NT2/D1 (cell line): ENCODE measurements at regions not wholly inside any gene's neighbourhood (a gene's known extent, or its start where the extent isn't known, plus 50 kb on each side); places are given as distances from the start of the nearest gene placed in this dataset.

Source experiments
- DNase-seq: peaks from one replicate; pipeline ENCODE4 v3.0.0-alpha.2; 2011; ENCODE audit warnings: low read depth, low spot score
- H3K27me3 ChIP-seq: 2 replicates; pipeline ENCODE4 v1.6.0; 2011; ENCODE audit warnings: mild to moderate bottlenecking; ENCODE audit not compliant: insufficient read length, insufficient read depth
- H3K36me3 ChIP-seq: 2 replicates; pipeline ENCODE4 v1.6.1; 2011; ENCODE audit warnings: mild to moderate bottlenecking, low read length, mixed read lengths; ENCODE audit not compliant: insufficient read depth, insufficient read length
- H3K4me1 ChIP-seq: 2 replicates; pipeline ENCODE4 v1.5.1; 2011; ENCODE audit not compliant: insufficient read depth, insufficient read length
- H3K4me3 ChIP-seq: 2 replicates; pipeline ENCODE4 v1.5.1; 2011; ENCODE audit warnings: low read depth; ENCODE audit not compliant: insufficient read length
- H3K9ac ChIP-seq: 2 replicates; pipeline ENCODE4 v1.6.0; 2011; ENCODE audit warnings: low read depth; ENCODE audit not compliant: insufficient read length
- H3K9me3 ChIP-seq: 2 replicates; pipeline ENCODE4 v1.5.1; 2011; ENCODE audit warnings: mild to moderate bottlenecking, low read length; ENCODE audit not compliant: insufficient read depth
- SUZ12 ChIP-seq: IDR thresholded peaks from 2 replicates; pipeline ENCODE4 v1.6.1; 2011; ENCODE audit not compliant: insufficient read length, insufficient read depth; ENCODE audit errors: extremely low read depth
- YY1 ChIP-seq: IDR thresholded peaks from 2 replicates; pipeline ENCODE4 v1.6.1; 2011; ENCODE audit not compliant: insufficient read length, insufficient read depth
- ZNF274 ChIP-seq: IDR thresholded peaks from 2 replicates; pipeline ENCODE4 v1.6.1; 2011; ENCODE audit warnings: mild to moderate bottlenecking, low read depth, low read length

- DNase-seq = no peak
- Histone ChIP-seq H3K36me3 (no peaks in the 10 kb centered on the region), H3K9me3 (no peaks in the 10 kb centered on the region), H3K9ac (no peak overlapping the region), H3K4me1 (no peaks in the 10 kb centered on the region), H3K27me3 (no peaks in the 10 kb centered on the region), H3K4me3 (no peak overlapping the region)
- no peak for TF ChIP-seq SUZ12
- TF ChIP-seq ZNF274 = no peak
- no peak for TF ChIP-seq YY1
Observed at GRCh38 chr2:71861186-71862160, 286.2 kb downstream of the CYP26B1 start.

GRCh38 chr2:71860381-71860926, 287.2 kb downstream of the CYP26B1 start:
- Histone ChIP-seq H3K9ac (no peak overlapping the region), H3K36me3 (no peaks in the 10 kb centered on the region), H3K9me3 (peaks cover 10% of the 10 kb centered on the region; the same call in 1 of the 2 replicates), H3K27me3 (no peaks in the 10 kb centered on the region), H3K4me3 (no peak overlapping the region), H3K4me1 (no peaks in the 10 kb centered on the region)
- no peak for DNase-seq
- TF ChIP-seq ZNF274 (no peak), YY1 (no peak), SUZ12 (no peak)

GRCh38 chr2:71859211-71859847, 288.3 kb downstream of the CYP26B1 start:
- no peak for TF ChIP-seq SUZ12
- no peak for TF ChIP-seq ZNF274
- no peak for TF ChIP-seq YY1
- peaks cover 16% of the 10 kb centered on the region; the same call in 1 of the 2 replicates for H3K9me3 ChIP-seq
- no peak overlapping the region for H3K9ac ChIP-seq
- DNase-seq = no peak
- no peaks in the 10 kb centered on the region for H3K36me3 ChIP-seq
- no peaks in the 10 kb centered on the region for H3K27me3 ChIP-seq
- H3K4me3 ChIP-seq = no peak overlapping the region
- H3K4me1 ChIP-seq = no peaks in the 10 kb centered on the region

- Histone ChIP-seq H3K9ac (no peak overlapping the region), H3K36me3 (no peaks in the 10 kb centered on the region), H3K27me3 (no peaks in the 10 kb centered on the region), H3K4me3 (no peak overlapping the region), H3K9me3 (peaks cover 16% of the 10 kb centered on the region; the same call in 1 of the 2 replicates), H3K4me1 (no peaks in the 10 kb centered on the region)
- no peak for TF ChIP-seq ZNF274
- TF ChIP-seq YY1 = no peak
- TF ChIP-seq SUZ12 = no peak
- DNase-seq = no peak
Observed at GRCh38 chr2:71858071-71858470, 289.6 kb downstream of the CYP26B1 start.

- no peak overlapping the region for H3K4me3 ChIP-seq
- H3K27me3 ChIP-seq = no peaks in the 10 kb centered on the region
- H3K36me3 ChIP-seq = no peaks in the 10 kb centered on the region
- no peak for DNase-seq
- peaks cover 2% of the 10 kb centered on the region for H3K4me1 ChIP-seq
- H3K9me3 ChIP-seq = peaks cover 16% of the 10 kb centered on the region; the same call in 1 of the 2 replicates
- H3K9ac ChIP-seq = no peak overlapping the region
- no peak for TF ChIP-seq ZNF274
Observed at GRCh38 chr2:71857636-71858035, 290.0 kb downstream of the CYP26B1 start.

- TF ChIP-seq SUZ12 (no peak), YY1 (no peak), ZNF274 (no peak)
- Histone ChIP-seq H3K9ac (no peak overlapping the region), H3K9me3 (peaks cover 16% of the 10 kb centered on the region; the same call in 1 of the 2 replicates), H3K4me1 (peaks cover 4% of the 10 kb centered on the region), H3K27me3 (no peaks in the 10 kb centered on the region), H3K36me3 (no peaks in the 10 kb centered on the region), H3K4me3 (no peak overlapping the region)
- no peak for DNase-seq
Observed at GRCh38 chr2:71856773-71857525, 290.7 kb downstream of the CYP26B1 start.
